ENCODE measurements at regions not wholly inside any gene's neighbourhood (a gene's known extent, or its start where the extent isn't known, plus 50 kb on each side); places are given as distances from the start of the nearest gene placed in this dataset.

DNA sequence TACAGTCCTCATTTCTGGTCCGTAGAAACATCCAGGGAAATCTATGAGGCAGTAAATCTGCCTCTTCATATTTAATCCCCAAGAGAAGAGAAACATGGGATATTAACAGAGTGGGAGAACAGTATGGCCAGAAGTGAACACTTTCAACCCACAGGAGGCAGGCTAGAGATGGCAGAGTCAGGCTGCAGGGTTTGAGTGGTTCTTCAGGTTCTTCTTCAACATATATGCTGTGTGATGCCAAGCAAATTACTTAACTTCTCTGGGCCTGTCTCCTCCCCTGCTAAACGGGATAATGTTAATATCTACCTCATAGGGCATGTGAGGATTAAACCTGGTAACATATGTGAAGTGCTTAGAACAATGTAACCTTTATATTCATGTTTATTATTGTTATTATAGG, 321.8 kb downstream of the PSAT1 start:
- H3K36me3 ChIP-seq, result no peaks in the 10 kb centered on the region
- H3K27me3 ChIP-seq, result no peaks in the 10 kb centered on the region
- no peaks in the 10 kb centered on the region for H3K4me1 ChIP-seq
- H3K4me3 ChIP-seq, result no peak overlapping the region
- H3K27ac ChIP-seq, result no peak overlapping the region
- H3K9me3 ChIP-seq, result no peaks in the 10 kb centered on the region
- TF ChIP-seq, protein P1, sequence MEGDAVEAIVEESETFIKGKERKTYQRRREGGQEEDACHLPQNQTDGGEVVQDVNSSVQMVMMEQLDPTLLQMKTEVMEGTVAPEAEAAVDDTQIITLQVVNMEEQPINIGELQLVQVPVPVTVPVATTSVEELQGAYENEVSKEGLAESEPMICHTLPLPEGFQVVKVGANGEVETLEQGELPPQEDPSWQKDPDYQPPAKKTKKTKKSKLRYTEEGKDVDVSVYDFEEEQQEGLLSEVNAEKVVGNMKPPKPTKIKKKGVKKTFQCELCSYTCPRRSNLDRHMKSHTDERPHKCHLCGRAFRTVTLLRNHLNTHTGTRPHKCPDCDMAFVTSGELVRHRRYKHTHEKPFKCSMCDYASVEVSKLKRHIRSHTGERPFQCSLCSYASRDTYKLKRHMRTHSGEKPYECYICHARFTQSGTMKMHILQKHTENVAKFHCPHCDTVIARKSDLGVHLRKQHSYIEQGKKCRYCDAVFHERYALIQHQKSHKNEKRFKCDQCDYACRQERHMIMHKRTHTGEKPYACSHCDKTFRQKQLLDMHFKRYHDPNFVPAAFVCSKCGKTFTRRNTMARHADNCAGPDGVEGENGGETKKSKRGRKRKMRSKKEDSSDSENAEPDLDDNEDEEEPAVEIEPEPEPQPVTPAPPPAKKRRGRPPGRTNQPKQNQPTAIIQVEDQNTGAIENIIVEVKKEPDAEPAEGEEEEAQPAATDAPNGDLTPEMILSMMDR (IDR thresholded peaks at IDR 0.05), result no peak
- no peak for DNase-seq
- intact Hi-C loops (cut with DNase I; ENCODE audit: low total_unique reads), result no loop called here

DNA sequence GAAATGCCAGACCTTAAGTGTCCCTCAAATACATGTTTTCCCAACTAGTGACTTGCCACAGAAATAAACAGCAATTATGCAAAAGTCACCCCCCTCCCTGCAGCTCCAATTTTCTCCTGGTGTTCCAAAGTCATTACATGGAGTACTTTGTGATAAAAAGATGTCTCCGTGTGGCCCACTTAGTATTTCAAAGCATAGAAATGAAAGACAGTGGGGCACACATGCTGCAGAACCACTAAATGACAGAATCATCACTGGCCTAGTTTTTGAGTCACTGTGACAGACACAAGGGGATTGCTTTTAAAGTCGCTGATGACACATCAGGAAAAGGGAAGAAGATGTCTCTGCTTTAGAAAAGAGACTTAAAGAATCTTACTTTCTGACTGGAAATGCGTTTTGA, 323.4 kb downstream of the PSAT1 start:
- Histone ChIP-seq H3K4me1 (no peaks in the 10 kb centered on the region), H3K36me3 (no peaks in the 10 kb centered on the region), H3K4me3 (no peak overlapping the region), H3K9me3 (no peaks in the 10 kb centered on the region), H3K27ac (no peak overlapping the region), H3K27me3 (no peaks in the 10 kb centered on the region)
- no peak for DNase-seq
- TF ChIP-seq, protein P1 (IDR thresholded peaks at IDR 0.05), result no peak
- intact Hi-C loops (cut with DNase I; ENCODE audit: low total_unique reads), result no loop called here

- Histone ChIP-seq H3K4me3 (no peak overlapping the region), H3K27me3 (no peaks in the 10 kb centered on the region), H3K9me3 (no peaks in the 10 kb centered on the region), H3K27ac (no peak overlapping the region), H3K36me3 (no peaks in the 10 kb centered on the region), H3K4me1 (no peaks in the 10 kb centered on the region)
- no peak for DNase-seq
- intact Hi-C loops (cut with DNase I; ENCODE audit: low total_unique reads), result no loop called here
- TF ChIP-seq, protein P1 (IDR thresholded peaks at IDR 0.05), result no peak
These were observed 323.8 kb downstream of the PSAT1 start for GRCh38 chr9:78620764-78621163.

- Histone ChIP-seq H3K36me3 (no peaks in the 10 kb centered on the region), H3K27me3 (no peaks in the 10 kb centered on the region), H3K4me3 (no peak overlapping the region), H3K4me1 (no peaks in the 10 kb centered on the region), H3K27ac (no peak overlapping the region), H3K9me3 (no peaks in the 10 kb centered on the region)
- TF ChIP-seq, protein P1 (IDR thresholded peaks at IDR 0.05), result no peak
- no peak for DNase-seq
- intact Hi-C loops (cut with DNase I; ENCODE audit: low total_unique reads), result no loop called here
These were observed 325.2 kb downstream of the PSAT1 start for GRCh38 chr9:78622126-78622525.

DNA sequence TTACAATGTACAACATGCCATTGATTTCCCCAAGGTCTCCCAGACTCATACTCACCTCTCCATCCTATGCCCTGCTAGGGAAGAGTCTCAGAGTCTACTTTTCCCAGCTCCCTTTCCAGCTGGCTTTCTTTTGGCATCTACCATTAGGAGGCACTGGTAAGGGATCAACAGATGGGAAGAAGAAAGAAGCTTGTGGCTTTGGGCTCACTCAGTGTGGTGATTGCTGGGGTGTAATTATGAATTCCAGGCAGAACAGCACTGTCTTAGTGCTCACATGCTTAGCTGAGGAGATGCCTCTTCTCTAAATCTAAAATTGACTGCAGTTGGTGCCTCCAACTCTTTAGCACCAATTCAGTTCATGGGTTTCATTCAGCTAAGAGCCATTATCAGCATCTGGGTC, 330.0 kb downstream of the PSAT1 start:
- intact Hi-C loops (cut with DNase I; ENCODE audit: low total_unique reads), result no loop called here
- Histone ChIP-seq H3K4me1 (no peaks in the 10 kb centered on the region), H3K4me3 (no peak overlapping the region), H3K27me3 (no peaks in the 10 kb centered on the region), H3K27ac (no peak overlapping the region), H3K36me3 (no peaks in the 10 kb centered on the region), H3K9me3 (no peaks in the 10 kb centered on the region)
- TF ChIP-seq, protein P1 (IDR thresholded peaks at IDR 0.05), result no peak
- no peak for DNase-seq

- Histone ChIP-seq H3K36me3 (no peaks in the 10 kb centered on the region), H3K9me3 (no peaks in the 10 kb centered on the region), H3K4me3 (no peak overlapping the region), H3K27ac (no peak overlapping the region), H3K4me1 (no peaks in the 10 kb centered on the region), H3K27me3 (no peaks in the 10 kb centered on the region)
- DNase-seq, result no peak
- intact Hi-C loops (cut with DNase I; ENCODE audit: low total_unique reads), result no loop called here
- TF ChIP-seq, protein P1 (IDR thresholded peaks at IDR 0.05), result no peak
These were observed 334.0 kb downstream of the PSAT1 start for GRCh38 chr9:78630966-78631365.
